GM18867 (cell line): ENCODE measurements at regions not wholly inside any gene's neighbourhood (a gene's known extent, or its start where the extent isn't known, plus 50 kb on each side); places are given as distances from the start of the nearest gene placed in this dataset.

Experiments used
- ATAC-seq: cut with Tn5 transposase; IDR thresholded peaks from one replicate; pipeline ENCODE4 v1.9.1; 2021; ENCODE audit warnings: mild to moderate bottlenecking, moderate library complexity; ENCODE audit not compliant: unreplicated experiment

GRCh38 chr2:117065912-117066311 is 748.6 kb upstream of the DDX18 start:
- no peak for ATAC-seq

GRCh38 chr2:117067900-117068299 is 746.6 kb upstream of the DDX18 start:
- ATAC-seq, result no peak

GRCh38 chr2:117068371-117068770 is 746.1 kb upstream of the DDX18 start:
- ATAC-seq, result no peak

GRCh38 chr2:117071556-117072102 is 742.9 kb upstream of the DDX18 start:
- no peak for ATAC-seq

GRCh38 chr2:117074756-117075155 is 739.7 kb upstream of the DDX18 start:
- ATAC-seq, result no peak

- ATAC-seq, result no peak
Measured at GRCh38 chr2:117085256-117085655, 729.2 kb upstream of the DDX18 start.

GRCh38 chr2:117085737-117086136 is 728.8 kb upstream of the DDX18 start:
- no peak for ATAC-seq

GRCh38 chr2:117086174-117086942 is 728.1 kb upstream of the DDX18 start:
- no peak for ATAC-seq

- ATAC-seq, result no peak
Measured at GRCh38 chr2:117086943-117087250, 727.6 kb upstream of the DDX18 start.

- no peak for ATAC-seq
Measured at GRCh38 chr2:117087535-117088291, 726.8 kb upstream of the DDX18 start.

- ATAC-seq, result no peak
Measured at GRCh38 chr2:117091041-117091837, 723.3 kb upstream of the DDX18 start.

GRCh38 chr2:117101613-117102012 is 712.9 kb upstream of the DDX18 start:
- ATAC-seq, result no peak

- no peak for ATAC-seq
Measured at GRCh38 chr2:117108741-117109267, 705.7 kb upstream of the DDX18 start.

- no peak for ATAC-seq
Measured at GRCh38 chr2:117118994-117119393, 695.5 kb upstream of the DDX18 start.

GRCh38 chr2:117123362-117123761 is 691.1 kb upstream of the DDX18 start:
- ATAC-seq, result no peak

- ATAC-seq, result no peak
Measured at GRCh38 chr2:117126656-117127055, 687.8 kb upstream of the DDX18 start.

GRCh38 chr2:117127680-117128079 is 686.8 kb upstream of the DDX18 start:
- ATAC-seq, result no peak

- no peak for ATAC-seq
Measured at GRCh38 chr2:117128461-117128860, 686.0 kb upstream of the DDX18 start.

- no peak for ATAC-seq
Measured at GRCh38 chr2:117137371-117137770, 677.1 kb upstream of the DDX18 start.

GRCh38 chr2:117169036-117169765 is 645.3 kb upstream of the DDX18 start:
- ATAC-seq, result no peak
